GM18505 (cell line): ENCODE measurements at regions not wholly inside any gene's neighbourhood (a gene's known extent, or its start where the extent isn't known, plus 50 kb on each side); places are given as distances from the start of the nearest gene placed in this dataset.

Source experiments
- ATAC-seq: cut with Tn5 transposase; IDR thresholded peaks from one replicate; pipeline ENCODE4 v1.9.1; 2021; ENCODE audit not compliant: unreplicated experiment
- POLR2A ChIP-seq: IDR thresholded peaks from 4 replicates; pipeline ENCODE4 v1.6.1; 2011; ENCODE audit warnings: borderline replicate concordance; ENCODE audit not compliant: insufficient read depth, insufficient read length; ENCODE audit errors: extremely low read depth

GRCh38 chr10:124165827-124166226, 72.4 kb upstream of the CHST15 start:
- ATAC-seq: no peak
- TF ChIP-seq POLR2A: no peak

DNA sequence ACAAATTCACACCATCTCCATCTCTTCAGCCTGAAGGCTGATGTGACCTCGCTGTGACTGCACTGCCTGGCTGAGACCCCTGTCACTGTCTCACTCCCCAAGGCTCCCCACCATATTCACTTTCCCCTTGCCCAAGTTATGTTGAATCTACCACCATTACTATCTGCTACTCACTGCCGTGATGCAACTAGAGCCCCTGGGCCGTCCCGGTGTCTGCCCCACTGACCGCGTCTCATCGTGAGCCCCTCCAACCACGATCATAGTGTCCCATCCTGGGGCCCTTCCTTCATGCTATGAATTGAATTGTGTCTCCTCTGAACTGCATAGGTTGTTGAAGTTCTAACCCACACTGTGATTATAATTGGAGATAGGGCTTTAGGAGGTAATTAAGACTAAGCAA, 71.9 kb upstream of the CHST15 start:
- no peak for ATAC-seq
- TF ChIP-seq POLR2A: no peak

DNA sequence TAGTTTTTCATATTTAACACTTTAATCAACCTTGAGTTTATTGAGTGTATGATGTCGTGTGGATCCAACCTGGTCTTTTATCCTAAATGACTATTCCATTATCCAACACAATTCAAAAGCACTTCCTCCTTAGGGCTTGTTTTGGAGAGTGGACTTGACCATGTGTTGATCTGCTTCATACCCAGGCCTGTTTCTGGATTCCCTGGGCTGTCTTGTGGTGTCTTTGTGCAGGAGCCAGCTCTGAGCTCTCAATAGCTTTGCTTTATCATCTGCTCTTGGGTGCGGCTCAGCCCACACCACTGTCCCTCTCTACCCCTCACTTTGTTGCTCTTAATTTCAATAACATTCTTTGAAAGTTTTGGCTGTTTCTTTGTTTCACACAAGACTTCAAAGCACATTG, 70.9 kb upstream of the CHST15 start:
- no peak for TF ChIP-seq POLR2A
- no peak for ATAC-seq

DNA sequence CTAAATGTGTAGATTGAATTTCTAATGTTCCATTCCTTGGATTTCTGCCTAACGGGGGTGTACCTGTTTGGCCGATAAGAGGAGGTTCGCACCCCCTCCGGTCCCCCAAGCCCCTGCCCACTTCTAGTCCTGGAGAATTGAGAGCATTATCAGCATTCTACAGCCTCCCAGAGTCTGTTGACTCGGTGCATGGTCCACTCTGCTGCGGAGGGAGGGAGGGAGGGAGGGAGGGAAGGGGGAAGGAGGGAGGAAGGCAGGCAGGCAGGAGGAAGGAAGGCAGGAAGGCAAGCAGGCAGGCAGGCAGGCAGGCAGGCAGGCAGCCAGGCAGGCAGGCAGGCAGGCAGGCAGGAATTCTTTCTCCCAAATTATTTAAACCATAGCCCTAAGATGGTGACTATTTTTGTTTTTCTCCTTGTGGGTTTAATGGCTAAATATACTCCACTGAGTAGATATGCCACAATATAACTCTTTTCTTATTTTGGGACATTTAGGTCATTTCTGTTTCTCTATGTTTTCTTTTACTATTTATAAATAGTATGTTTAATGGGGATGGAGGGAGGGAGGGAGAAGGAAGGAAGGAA, 69.5 kb upstream of the CHST15 start:
- ATAC-seq: no peak
- no peak for TF ChIP-seq POLR2A

- ATAC-seq: no peak
- TF ChIP-seq POLR2A: no peak
Observed at GRCh38 chr10:124162136-124162535, 68.7 kb upstream of the CHST15 start.

DNA sequence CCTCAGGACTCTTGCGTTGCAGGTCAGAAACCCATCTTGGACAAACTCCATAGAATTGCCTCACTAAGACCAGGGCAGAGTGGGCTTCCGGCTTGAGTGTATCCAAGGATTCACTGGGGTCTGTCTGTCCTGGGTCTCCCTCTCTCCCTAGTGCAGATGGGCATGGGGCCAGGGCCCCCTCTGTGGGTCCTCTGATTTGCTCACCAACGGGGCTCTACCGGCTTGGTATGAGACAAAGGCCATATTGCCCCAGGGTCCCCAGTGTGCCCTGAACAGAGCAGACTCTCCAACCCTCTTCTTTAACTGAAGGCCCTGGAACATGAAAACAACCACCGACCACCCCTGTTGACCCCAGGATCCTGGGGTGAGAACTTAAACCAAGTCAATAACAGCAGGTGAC, 68.2 kb upstream of the CHST15 start:
- ATAC-seq: no peak
- TF ChIP-seq POLR2A: no peak

DNA sequence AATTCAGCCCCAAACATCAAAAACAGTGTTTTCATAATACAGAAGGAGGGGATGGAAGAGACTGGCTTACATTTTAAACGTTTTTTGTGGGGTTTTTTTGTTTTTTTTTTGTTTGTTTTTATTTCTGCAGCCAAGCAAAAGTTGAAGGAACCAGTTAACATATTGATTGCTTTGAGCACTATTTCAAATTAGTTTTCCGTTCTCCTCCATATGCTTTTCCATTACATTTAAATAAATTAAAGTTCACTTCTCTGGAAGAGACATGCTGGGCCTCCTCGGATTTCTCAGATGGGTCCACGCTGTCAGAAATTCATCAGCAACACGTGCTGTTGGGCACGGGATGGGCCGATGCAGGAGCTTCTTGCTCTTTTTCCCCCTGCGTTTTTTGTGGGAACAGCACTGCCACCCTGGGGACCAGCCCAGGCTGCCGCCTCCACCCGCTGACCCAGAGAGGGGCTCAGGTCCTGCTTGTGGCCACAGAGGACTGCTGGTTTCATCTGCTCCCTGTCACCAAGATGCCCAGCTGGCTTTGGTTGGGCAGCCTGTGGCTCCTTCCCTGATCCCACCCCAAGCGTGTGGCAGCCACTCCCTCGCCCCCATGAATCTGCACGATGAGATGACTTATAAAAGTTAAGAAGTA, 67.7 kb upstream of the CHST15 start:
- TF ChIP-seq POLR2A: no peak
- no peak for ATAC-seq

GRCh38 chr10:124160176-124160575, 66.8 kb upstream of the CHST15 start:
- ATAC-seq: no peak
- TF ChIP-seq POLR2A: no peak

DNA sequence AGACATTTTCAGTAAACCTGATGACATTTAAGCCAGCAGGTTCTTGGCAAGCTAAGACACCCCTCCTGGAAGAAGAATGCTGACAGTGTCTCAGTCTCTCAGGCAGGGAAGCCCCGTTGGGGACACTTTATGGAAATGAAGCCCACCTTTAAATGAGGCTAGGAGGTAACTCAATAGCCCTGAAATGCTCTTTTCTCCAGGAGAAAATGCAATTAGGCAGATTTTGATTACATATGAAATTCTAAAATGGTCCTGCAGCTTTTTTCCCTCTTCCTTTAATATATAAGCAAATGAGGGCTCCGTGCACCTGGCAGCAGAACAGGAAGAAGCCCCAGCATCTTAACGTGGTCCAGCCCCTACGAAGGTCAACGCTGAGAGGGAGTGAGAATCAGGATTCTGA, 65.8 kb upstream of the CHST15 start:
- no peak for TF ChIP-seq POLR2A
- ATAC-seq: no peak

- TF ChIP-seq POLR2A: no peak
- no peak for ATAC-seq
Observed at GRCh38 chr10:124158592-124158991, 65.2 kb upstream of the CHST15 start.

DNA sequence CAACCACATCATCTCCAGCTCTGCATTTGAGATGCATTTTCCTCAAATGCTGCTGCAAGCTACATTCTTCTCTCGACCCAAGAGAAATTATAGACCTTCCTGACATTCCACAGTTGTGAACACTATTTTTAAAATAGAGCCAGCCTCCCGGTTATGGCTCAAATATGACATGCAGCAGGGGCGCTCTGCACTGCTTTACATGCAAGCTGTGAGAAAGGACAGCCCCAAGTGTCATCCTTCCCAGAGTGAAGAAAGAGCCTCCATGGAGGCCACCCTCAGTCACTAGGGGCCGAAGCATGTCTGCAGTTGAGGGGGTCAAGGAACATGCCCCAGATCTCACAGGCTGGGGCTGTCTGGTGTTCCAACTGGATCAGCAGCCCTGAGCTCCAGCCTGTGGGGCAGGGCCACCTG, 63.9 kb upstream of the CHST15 start:
- no peak for ATAC-seq
- TF ChIP-seq POLR2A: no peak

DNA sequence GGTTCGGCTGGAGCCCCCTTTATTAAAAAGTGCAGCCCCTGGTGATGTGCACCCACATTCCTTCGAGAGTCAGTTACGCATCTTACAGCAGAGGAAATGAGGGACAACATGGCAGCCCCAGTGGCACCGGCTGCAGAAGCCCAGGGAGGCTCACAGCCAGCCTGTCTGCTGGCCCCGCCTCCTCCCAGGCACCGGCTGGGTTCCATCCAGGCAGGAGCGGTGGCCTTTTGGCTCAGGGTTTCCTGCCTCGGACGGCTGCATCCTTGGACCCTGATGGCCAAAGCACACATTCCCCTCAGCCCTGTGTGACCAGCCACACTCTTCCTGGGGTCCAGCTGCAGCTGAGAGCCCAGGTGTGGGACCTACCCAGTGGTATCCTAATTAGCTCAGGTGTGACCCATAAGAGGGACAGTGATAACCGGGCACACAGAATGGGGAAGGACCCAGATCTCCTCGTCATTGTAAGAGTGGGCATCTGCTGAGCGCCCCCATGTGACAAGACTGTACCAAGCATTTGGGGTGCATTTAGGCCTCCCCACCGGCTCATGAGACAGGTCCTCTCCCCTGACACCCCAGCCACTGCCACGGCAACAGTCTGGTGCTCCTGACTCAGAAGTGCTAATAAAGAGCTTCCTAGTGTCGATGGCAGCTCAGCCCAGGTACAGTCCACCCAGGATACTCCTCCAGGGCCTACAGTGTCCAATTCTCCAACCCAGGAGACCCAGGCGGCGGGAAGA, 63.3 kb upstream of the CHST15 start:
- TF ChIP-seq POLR2A: no peak
- ATAC-seq: no peak

DNA sequence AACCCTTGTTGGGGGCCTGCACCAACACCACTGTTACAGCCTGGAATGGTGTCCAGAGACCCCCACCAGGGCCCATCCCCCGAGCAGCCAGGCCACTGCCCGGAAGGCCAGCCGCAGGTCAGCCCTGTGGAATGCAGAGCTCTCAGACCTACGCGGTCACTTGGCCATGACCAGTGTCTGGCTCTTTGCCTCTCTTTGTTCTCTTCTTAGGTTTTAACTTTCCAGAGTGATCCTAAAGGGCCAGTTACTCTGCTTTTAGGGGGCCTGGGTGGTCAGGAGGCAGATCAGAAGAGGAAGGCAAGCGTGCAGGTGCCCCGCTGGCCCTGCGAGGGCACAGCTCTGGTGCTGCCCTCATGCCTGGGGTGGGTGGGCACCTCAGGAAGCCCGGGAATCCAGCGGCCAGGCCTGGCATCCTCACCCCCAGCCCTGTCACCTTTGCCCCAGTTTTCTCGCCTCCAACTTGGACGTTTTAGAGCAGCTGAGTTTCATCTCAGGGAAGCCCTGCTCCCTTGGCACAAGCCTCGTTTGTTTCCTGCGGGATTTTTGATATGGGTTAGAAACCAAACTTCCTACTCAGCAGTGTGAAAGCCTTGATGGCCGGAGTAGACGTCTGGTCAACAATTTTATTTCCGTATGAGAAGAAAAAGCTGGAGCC, 62.5 kb upstream of the CHST15 start:
- no peak for TF ChIP-seq POLR2A
- ATAC-seq: no peak
